ENCODE measurements at regions not wholly inside any gene's neighbourhood (a gene's known extent, or its start where the extent isn't known, plus 50 kb on each side); places are given as distances from the start of the nearest gene placed in this dataset.

DNA sequence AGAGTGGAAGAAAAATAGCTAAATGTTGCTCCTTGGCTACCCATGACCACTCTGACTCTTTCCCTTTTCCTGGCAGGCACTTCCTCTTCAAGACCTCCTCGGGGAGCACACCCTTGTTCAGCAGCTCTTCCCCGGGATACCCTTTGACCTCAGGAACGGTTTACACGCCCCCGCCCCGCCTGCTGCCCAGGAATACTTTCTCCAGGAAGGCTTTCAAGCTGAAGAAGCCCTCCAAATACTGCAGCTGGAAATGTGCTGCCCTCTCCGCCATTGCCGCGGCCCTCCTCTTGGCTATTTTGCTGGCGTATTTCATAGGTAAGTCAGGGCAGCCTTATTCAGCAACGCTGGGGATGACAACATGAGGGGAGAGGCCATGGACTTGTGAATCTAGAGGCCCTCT lies 298.6 kb upstream of the WWC1 start:
- 67 to 68% methylated on average over 3 to 11 of the region's 11 CpGs for WGBS, 2 donors (ENCODE audit: low coverage in 1 of 2)
- no peaks in the 10 kb centered on the region for H3K27me3 ChIP-seq
- H3K36me3 ChIP-seq = no peaks in the 10 kb centered on the region
- no peak overlapping the region for H3K27ac ChIP-seq
- DNase-seq = no peak
- TF ChIP-seq EP300 (IDR thresholded peaks at IDR 0.05; ENCODE audit: low read depth) = no peak
- TF ChIP-seq POLR2A (IDR thresholded peaks at IDR 0.05) = no peak
- H3K9me3 ChIP-seq = no peaks in the 10 kb centered on the region
- H3K4me3 ChIP-seq = no peak overlapping the region
- intact Hi-C loops (cut with DNase I; ENCODE audit: low total_unique reads) = no loop called here
- no peaks in the 10 kb centered on the region for H3K4me1 ChIP-seq
- in situ Hi-C loops (cut with MboI; ENCODE audit: low pct_ligation_motif_present in 1 of 4, low pct_unique_long_range_greater_than_20kb in 1 of 4, low sequenced_read_pairs in 3 of 4) = no loop called here

GRCh38 chr5:167993771-167994170 lies 297.7 kb upstream of the WWC1 start:
- no peak for DNase-seq
- Histone ChIP-seq H3K27me3 (no peaks in the 10 kb centered on the region), H3K4me1 (no peaks in the 10 kb centered on the region), H3K9me3 (no peaks in the 10 kb centered on the region), H3K4me3 (no peak overlapping the region), H3K27ac (no peak overlapping the region), H3K36me3 (no peaks in the 10 kb centered on the region)
- TF ChIP-seq, protein P1, sequence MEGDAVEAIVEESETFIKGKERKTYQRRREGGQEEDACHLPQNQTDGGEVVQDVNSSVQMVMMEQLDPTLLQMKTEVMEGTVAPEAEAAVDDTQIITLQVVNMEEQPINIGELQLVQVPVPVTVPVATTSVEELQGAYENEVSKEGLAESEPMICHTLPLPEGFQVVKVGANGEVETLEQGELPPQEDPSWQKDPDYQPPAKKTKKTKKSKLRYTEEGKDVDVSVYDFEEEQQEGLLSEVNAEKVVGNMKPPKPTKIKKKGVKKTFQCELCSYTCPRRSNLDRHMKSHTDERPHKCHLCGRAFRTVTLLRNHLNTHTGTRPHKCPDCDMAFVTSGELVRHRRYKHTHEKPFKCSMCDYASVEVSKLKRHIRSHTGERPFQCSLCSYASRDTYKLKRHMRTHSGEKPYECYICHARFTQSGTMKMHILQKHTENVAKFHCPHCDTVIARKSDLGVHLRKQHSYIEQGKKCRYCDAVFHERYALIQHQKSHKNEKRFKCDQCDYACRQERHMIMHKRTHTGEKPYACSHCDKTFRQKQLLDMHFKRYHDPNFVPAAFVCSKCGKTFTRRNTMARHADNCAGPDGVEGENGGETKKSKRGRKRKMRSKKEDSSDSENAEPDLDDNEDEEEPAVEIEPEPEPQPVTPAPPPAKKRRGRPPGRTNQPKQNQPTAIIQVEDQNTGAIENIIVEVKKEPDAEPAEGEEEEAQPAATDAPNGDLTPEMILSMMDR (IDR thresholded peaks at IDR 0.05) = no peak
- TF ChIP-seq POLR2AphosphoS5 (IDR thresholded peaks at IDR 0.05) = no peak
- no peak for TF ChIP-seq EP300 (IDR thresholded peaks at IDR 0.05; ENCODE audit: low read depth)
- no peak for TF ChIP-seq POLR2A (IDR thresholded peaks at IDR 0.05)
- intact Hi-C loops (cut with DNase I; ENCODE audit: low total_unique reads) (no loop called here), in situ Hi-C loops (cut with MboI; ENCODE audit: low pct_ligation_motif_present in 1 of 4, low pct_unique_long_range_greater_than_20kb in 1 of 4, low sequenced_read_pairs in 3 of 4) (no loop called here)
- 59% methylated on average over 3 of the region's 3 CpGs; no CpG with 5 or more reads in 1 of the 2 donors for WGBS, 2 donors (ENCODE audit: low coverage in 1 of 2)

DNA sequence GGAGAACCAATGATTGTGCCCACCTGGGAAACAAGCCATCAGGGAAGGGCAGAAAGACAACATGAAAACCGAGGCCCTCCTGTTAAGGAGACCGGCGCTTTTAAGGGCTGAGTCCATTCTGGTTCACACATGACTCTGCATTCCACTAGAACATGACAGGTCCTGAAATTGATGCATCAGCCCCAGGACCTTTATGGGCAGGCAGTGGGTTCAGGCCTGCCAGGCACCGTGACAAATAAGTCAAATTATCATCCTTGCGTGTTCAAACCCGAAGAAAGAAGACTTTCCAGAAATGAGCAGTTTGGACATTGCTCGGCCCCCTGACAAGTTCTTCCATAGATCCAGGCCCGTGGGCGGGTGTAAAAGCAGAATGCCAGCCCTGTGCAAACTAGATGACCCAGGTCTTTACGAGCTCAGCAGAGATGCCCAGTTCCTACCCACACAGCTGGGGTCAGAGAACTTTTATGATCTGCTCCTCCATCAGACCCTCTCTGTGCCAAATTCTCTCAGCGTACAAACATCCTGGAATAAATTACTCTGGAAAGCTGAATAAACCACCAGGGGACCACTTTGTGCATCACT lies 295.5 kb upstream of the WWC1 start:
- 78 to 80% methylated on average over 8 to 11 of the region's 11 CpGs for WGBS, 2 donors (ENCODE audit: low coverage in 1 of 2)
- Histone ChIP-seq H3K27me3 (no peaks in the 10 kb centered on the region), H3K9me3 (no peaks in the 10 kb centered on the region), H3K4me1 (no peaks in the 10 kb centered on the region), H3K36me3 (no peaks in the 10 kb centered on the region), H3K4me3 (no peak overlapping the region), H3K27ac (no peak overlapping the region)
- in situ Hi-C loops (cut with MboI; ENCODE audit: low pct_ligation_motif_present in 1 of 4, low pct_unique_long_range_greater_than_20kb in 1 of 4, low sequenced_read_pairs in 3 of 4) (no loop called here), intact Hi-C loops (cut with DNase I; ENCODE audit: low total_unique reads) (no loop called here)
- DNase-seq = no peak
- TF ChIP-seq POLR2AphosphoS5 (IDR thresholded peaks at IDR 0.05) = no peak
- no peak for TF ChIP-seq POLR2A (IDR thresholded peaks at IDR 0.05)
- TF ChIP-seq, protein P1 (IDR thresholded peaks at IDR 0.05) = no peak
- no peak for TF ChIP-seq EP300 (IDR thresholded peaks at IDR 0.05; ENCODE audit: low read depth)

DNA sequence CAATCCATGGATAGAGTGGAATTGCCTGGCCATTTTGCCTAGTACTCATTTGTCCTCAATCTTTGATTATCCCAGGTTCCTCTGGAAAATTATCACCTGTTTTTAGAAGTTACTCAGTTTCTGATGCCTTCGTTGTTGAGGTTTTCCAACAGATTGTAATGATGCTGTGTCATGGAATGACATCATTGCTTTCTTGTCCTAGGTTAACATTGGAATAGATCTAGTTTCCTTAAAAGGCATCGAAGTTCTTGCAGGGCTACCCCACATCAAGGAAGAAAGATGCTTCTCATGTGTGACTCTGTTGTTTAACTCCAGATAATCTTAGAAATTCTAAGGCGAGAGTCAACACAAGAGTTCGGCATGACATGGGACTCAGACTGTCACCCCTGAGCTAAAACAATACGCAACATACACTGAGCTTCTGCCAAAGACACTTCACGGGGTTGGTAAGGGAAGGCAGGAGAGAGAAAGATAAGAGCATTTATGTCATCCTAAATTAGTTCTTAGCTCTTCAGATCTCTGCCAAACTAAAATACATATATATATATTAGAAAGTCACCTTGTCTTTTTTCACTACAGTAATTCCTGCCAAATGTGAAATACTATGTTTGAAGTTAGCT lies 293.2 kb upstream of the WWC1 start:
- intact Hi-C loops (cut with DNase I; ENCODE audit: low total_unique reads) (no loop called here), in situ Hi-C loops (cut with MboI; ENCODE audit: low pct_ligation_motif_present in 1 of 4, low pct_unique_long_range_greater_than_20kb in 1 of 4, low sequenced_read_pairs in 3 of 4) (no loop called here)
- no peaks in the 10 kb centered on the region for H3K9me3 ChIP-seq
- TF ChIP-seq POLR2AphosphoS5 (IDR thresholded peaks at IDR 0.05) = no peak
- TF ChIP-seq, protein P1 (IDR thresholded peaks at IDR 0.05) = no peak
- TF ChIP-seq EP300 (IDR thresholded peaks at IDR 0.05; ENCODE audit: low read depth) = no peak
- TF ChIP-seq POLR2A (IDR thresholded peaks at IDR 0.05) = no peak
- 77 to 81% methylated on average over 4 to 6 of the region's 6 CpGs for WGBS, 2 donors (ENCODE audit: low coverage in 1 of 2)
- H3K27me3 ChIP-seq = no peaks in the 10 kb centered on the region
- no peaks in the 10 kb centered on the region for H3K4me1 ChIP-seq
- no peak overlapping the region for H3K4me3 ChIP-seq
- H3K36me3 ChIP-seq = no peaks in the 10 kb centered on the region
- no peak overlapping the region for H3K27ac ChIP-seq
- no peak for DNase-seq

Measured in transverse colon (tissue), 4 donors.